HepG2 (cell line): ENCODE measurements at regions not wholly inside any gene's neighbourhood (a gene's known extent, or its start where the extent isn't known, plus 50 kb on each side); places are given as distances from the start of the nearest gene placed in this dataset.

ENCODE experiments used
- ATAC-seq: fragments of 200-7000 bp; cut with Tn5 transposase; 3 replicates; pipeline ENCODE4 v1.9.1; 2020; ENCODE audit warnings: mild to moderate bottlenecking, moderate library complexity
- BruUV-seq: library from RNA; stranded (reverse); fragments of 400-500 nt; replicated peaks from 2 replicates; lab custom pipeline; 2021; lab: Mats Ljungman, UMichigan
- CTCF ChIA-PET: fragments of 300-600 bp; formaldehyde crosslinking; extraction: SDS; loops from one replicate; lab custom pipeline; 2021; ENCODE audit warnings: low total read pairs, inconsistent platforms, low intra/inter-chr PET ratio; lab: Yijun Ruan, JAX
- POLR2A ChIA-PET: fragments of 350-600 bp; sonication (Branson Sonifier 250); formaldehyde crosslinking; loops from one replicate; lab custom pipeline; 2020; ENCODE audit warnings: antibody characterized with exemption, inconsistent platforms; lab: Yijun Ruan, JAX
- DNase-seq: peaks from one replicate; pipeline ENCODE4 v3.0.0-alpha.2; 2015; ENCODE audit warnings: low spot score
- FAIRE-seq: peaks from 3 replicates; lab custom pipeline; 2011; peaks lifted over from hg19 to GRCh38; lab: Jason Lieb, UNC
- H2AFZ ChIP-seq: one replicate; pipeline ENCODE4 v1.6.1; 2011; ENCODE audit warnings: low read length, inconsistent platforms
- H3K27ac ChIP-seq: fragments of 300-600 bp; 3 replicates; pipeline ENCODE4 v1.8.0; 2011; ENCODE audit warnings: mixed run types, mild to moderate bottlenecking, mixed read lengths, low read length, inconsistent platforms; ENCODE audit not compliant: insufficient read depth; ENCODE audit errors: extremely low read length
- H3K27me3 ChIP-seq, 2 experiments: fragments of 200-600 bp in 1 of 2; 2 replicates in 1 of 2; 3 replicates in 1 of 2; pipeline versions ENCODE4 v1.6.0 to v1.8.0; 2011; ENCODE audit warnings: low read length in 2 of 2, mild to moderate bottlenecking in 2 of 2, moderate library complexity in 2 of 2, inconsistent platforms in 1 of 2; ENCODE audit not compliant: insufficient read depth in 2 of 2, control insufficient read depth in 1 of 2
- H3K36me3 ChIP-seq, 2 experiments: fragments of 200-600 bp in 1 of 2; replicated peaks in 1 of 2; 2 replicates in 1 of 2; 3 replicates in 1 of 2; pipeline versions ENCODE4 v1.5.1 to v1.8.0; 2011; ENCODE audit warnings: low read length in 2 of 2, inconsistent platforms in 1 of 2; ENCODE audit not compliant: insufficient read depth in 2 of 2, control insufficient read depth in 1 of 2
- H3K4me1 ChIP-seq: 2 replicates; pipeline ENCODE4 v1.5.1; 2012; ENCODE audit warnings: low read length, inconsistent platforms; ENCODE audit not compliant: insufficient read depth
- H3K4me2 ChIP-seq: 2 replicates; pipeline ENCODE4 v1.6.0; 2011; ENCODE audit warnings: low read depth, low read length, inconsistent platforms
- H3K4me3 ChIP-seq, 3 experiments: fragments of 200-600 bp in 1 of 3; sonication (generic), shearing (Covaris generic) in 1 of 3; replicated peaks in 1 of 3; 2 replicates each; pipeline ENCODE4 v1.5.1; 2011 to 2016; ENCODE audit warnings: low read length in 3 of 3, inconsistent platforms in 2 of 3, low read depth in 2 of 3, mild to moderate bottlenecking in 2 of 3, control low read depth in 1 of 3, mixed read lengths in 1 of 3; ENCODE audit not compliant: insufficient read depth in 1 of 3
- H3K79me2 ChIP-seq: one replicate; pipeline ENCODE4 v1.6.1; 2011; ENCODE audit warnings: low read length, inconsistent platforms; ENCODE audit not compliant: insufficient read depth
- H3K9ac ChIP-seq: 2 replicates; pipeline ENCODE4 v1.6.0; 2011; ENCODE audit warnings: mild to moderate bottlenecking, low read depth, low read length, inconsistent platforms; ENCODE audit not compliant: insufficient read depth
- H3K9me3 ChIP-seq: 2 replicates; pipeline ENCODE4 v1.5.1; 2012; ENCODE audit warnings: mild to moderate bottlenecking, low read length
- H4K20me1 ChIP-seq: 2 replicates; pipeline ENCODE4 v1.6.0; 2011; ENCODE audit warnings: inconsistent platforms, mild to moderate bottlenecking, low read length, moderate library complexity; ENCODE audit not compliant: insufficient read depth
- GPN1 ChIP-seq: sonication (generic); formaldehyde crosslinking; IDR thresholded peaks from 2 replicates; pipeline ENCODE4 v1.5.1; 2020; ENCODE audit warnings: missing genetic modification reagents, borderline replicate concordance
- SNRNP70 ChIP-seq: fragments of 200-400 bp; formaldehyde crosslinking; IDR thresholded peaks from 2 replicates; pipeline ENCODE4 v1.6.1; 2017; ENCODE audit warnings: mild to moderate bottlenecking, low read depth, low read length, moderate library complexity
- TGIF2 ChIP-seq: IDR thresholded peaks from 2 replicates; pipeline ENCODE4 v1.6.1; 2016; ENCODE audit warnings: control low read depth, missing compliant biosample characterization
- ZC3H4 ChIP-seq: sonication (generic); formaldehyde crosslinking; IDR thresholded peaks from 2 replicates; pipeline ENCODE4 v1.4.0; 2020; ENCODE audit warnings: missing genetic modification reagents, borderline replicate concordance
- ZFYVE20 ChIP-seq: sonication (generic); formaldehyde crosslinking; IDR thresholded peaks from 2 replicates; pipeline ENCODE4 v1.8.0; 2023; ENCODE audit warnings: low read depth, mild to moderate bottlenecking, moderate library complexity, missing genetic modification reagents, borderline replicate concordance
- ZNF451 ChIP-seq: sonication (generic); formaldehyde crosslinking; IDR thresholded peaks from 2 replicates; pipeline ENCODE4 v1.5.0; 2020; ENCODE audit warnings: mild to moderate bottlenecking, missing genetic modification reagents
- WGBS: methylation state at CpG from one replicate; pipeline ENCODE4 v1.1.6; 2017; ENCODE audit warnings: low lambda C conversion rate; 5-methylcytosine and 5-hydroxymethylcytosine counted together
- in situ Hi-C: cut with HindIII; loops from 2 replicates; pipeline ENCODE4 v1.10.0; 2017; ENCODE audit warnings: low pct_unique_long_range_greater_than_20kb; ENCODE audit not compliant: extremely low pct_ligation_motif_present
- intact Hi-C: fragments of 100-400 bp; cut with micrococcal nuclease; formaldehyde crosslinking; loops from one replicate; pipeline ENCODE4 v1.10.0; 2022; ENCODE audit not compliant: unreplicated experiment
- TF ChIP-seq, protein P1 (sequence below): sonication (generic); formaldehyde crosslinking; IDR thresholded peaks from 2 replicates; pipeline ENCODE4 v1.5.1; 2020; ENCODE audit warnings: missing genetic modification reagents, mild to moderate bottlenecking, borderline replicate concordance

DNA sequence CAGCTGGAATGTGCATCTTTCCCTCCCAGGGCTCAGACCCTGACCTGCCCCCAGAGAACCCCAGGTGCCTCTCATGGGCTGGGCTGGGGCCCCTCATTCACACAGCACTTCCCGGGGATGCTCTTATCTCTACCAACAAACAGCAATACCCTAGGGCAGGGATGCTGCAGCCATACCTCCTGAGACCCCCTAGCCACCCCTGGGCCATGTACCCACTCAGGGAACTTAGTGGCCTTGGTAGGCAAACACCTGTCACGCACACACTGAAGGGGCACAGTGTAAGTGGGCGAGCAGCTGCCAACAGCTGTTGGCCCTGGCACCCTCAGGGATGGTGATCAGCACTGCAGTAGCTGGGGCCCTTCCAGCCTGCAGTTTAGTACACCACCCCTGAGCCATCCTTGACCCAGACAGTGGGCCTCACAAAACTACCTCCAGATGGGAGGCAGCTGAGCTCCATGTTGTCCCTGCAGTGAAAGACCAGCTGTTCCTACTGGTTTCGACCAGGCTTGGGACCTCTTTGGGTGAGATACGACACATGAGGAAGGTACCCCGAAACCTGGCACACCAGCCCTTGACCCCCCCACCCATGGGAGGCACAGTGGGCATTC lies 1723.6 kb downstream of the TP53TG3F start (continued):
- no peak for TF ChIP-seq ZNF451 (CRISPR knock-in tag)
- TF ChIP-seq, protein P1, sequence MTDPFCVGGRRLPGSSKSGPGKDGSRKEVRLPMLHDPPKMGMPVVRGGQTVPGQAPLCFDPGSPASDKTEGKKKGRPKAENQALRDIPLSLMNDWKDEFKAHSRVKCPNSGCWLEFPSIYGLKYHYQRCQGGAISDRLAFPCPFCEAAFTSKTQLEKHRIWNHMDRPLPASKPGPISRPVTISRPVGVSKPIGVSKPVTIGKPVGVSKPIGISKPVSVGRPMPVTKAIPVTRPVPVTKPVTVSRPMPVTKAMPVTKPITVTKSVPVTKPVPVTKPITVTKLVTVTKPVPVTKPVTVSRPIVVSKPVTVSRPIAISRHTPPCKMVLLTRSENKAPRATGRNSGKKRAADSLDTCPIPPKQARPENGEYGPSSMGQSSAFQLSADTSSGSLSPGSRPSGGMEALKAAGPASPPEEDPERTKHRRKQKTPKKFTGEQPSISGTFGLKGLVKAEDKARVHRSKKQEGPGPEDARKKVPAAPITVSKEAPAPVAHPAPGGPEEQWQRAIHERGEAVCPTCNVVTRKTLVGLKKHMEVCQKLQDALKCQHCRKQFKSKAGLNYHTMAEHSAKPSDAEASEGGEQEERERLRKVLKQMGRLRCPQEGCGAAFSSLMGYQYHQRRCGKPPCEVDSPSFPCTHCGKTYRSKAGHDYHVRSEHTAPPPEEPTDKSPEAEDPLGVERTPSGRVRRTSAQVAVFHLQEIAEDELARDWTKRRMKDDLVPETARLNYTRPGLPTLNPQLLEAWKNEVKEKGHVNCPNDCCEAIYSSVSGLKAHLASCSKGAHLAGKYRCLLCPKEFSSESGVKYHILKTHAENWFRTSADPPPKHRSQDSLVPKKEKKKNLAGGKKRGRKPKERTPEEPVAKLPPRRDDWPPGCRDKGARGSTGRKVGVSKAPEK (CRISPR knock-in tag), result no peak

DNA sequence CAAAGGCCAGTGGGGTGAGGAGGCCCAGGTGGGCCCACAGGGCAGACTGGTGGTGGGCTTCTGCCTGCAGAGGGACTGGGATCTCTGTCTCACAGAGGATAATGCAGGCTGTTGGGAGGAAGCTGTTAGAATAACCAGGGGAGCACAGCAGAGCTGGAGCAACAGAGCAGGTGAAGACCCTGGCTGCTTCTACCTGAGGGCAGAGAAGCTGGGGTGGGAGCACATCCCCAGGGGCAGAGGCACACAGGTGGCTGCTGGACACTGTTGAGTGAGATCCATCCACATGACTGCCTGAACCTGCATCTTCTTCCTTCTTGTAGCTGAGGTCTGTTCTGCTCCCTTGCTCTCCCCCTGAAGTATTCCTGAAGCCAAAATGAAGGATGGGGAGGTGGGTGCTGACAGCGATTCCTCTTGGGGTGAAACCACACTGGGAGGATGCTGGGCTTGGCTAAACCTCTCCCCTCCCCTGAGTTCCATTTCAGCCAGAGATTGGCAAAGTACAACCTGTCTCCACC lies 1725.0 kb downstream of the TP53TG3F start:
- no peaks in the 10 kb centered on the region for H3K79me2 ChIP-seq
- FAIRE-seq, result no peak
- H3K27me3 ChIP-seq, result no peaks in the 10 kb centered on the region
- 8% methylated on average over 1 of the region's 1 CpG for WGBS
- no TSS peak for BruUV-seq
- no peak overlapping the region for H3K9ac ChIP-seq
- intact Hi-C loops, result no loop called here
- H3K4me3 ChIP-seq, result no peak overlapping the region
- no peak for ATAC-seq
- TF ChIP-seq SNRNP70, result no peak
- no peak for TF ChIP-seq GPN1 (CRISPR knock-in tag)
- no peak for TF ChIP-seq ZFYVE20 (CRISPR knock-in tag)
- no peak for TF ChIP-seq ZC3H4 (CRISPR knock-in tag)
- TF ChIP-seq TGIF2 (CRISPR knock-in tag), result no peak
- in situ Hi-C loops, result no loop called here
- ChIA-PET CTCF (no interaction called here), POLR2A (no interaction called here)
- no peak for DNase-seq
- H3K36me3 ChIP-seq, result no peaks in the 10 kb centered on the region
- H3K4me1 ChIP-seq, result no peaks in the 10 kb centered on the region
- no peaks in the 10 kb centered on the region for H4K20me1 ChIP-seq
- no peak overlapping the region for H2AFZ ChIP-seq
- no peak overlapping the region for H3K27ac ChIP-seq
- no peak overlapping the region for H3K4me2 ChIP-seq
- H3K9me3 ChIP-seq, result peaks cover 85% of the 10 kb centered on the region
